ENCODE measurements at regions not wholly inside any gene's neighbourhood (a gene's known extent, or its start where the extent isn't known, plus 50 kb on each side); places are given as distances from the start of the nearest gene placed in this dataset.
A peak's percentile ranks its signal among the peaks of the same experiment; 100 is the strongest.

DNA sequence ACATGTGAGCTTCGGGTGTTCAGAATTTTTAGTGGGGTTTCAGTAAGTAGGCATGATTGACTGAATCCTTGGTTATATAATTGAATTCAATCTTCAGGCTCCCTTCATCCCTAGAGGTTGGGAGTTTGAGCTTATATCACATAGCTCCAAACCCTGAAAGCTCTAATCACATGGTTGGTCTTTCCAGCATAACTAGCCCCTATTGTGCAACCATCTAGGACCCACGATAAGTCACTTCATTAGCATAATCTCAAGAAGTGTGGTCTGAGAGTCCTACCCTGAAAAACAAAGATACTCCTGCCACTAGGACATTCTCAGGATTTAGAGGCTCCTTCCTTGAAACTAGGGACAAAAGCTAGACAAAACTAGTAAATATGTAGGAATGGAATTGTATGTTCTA is 348.9 kb upstream of the CBLB start:
- no peak for ATAC-seq

DNA sequence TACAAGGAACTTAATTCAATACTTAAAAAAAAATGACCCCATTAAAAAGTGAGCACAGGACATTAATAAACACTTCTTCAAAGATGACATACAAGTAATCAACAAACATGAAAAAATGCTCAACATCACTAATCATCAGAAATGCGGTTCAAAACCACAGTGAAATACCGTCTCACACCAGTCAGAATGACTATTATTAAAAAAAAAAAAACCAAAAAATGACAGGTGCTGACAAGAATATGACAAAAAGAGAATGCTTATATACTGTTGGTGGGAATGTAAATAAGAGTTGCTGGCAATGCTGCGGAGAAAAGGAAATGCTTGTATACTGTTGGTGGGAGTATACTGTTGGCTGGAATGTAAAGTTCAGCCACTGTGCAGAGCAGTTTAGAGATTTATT is 358.3 kb upstream of the CBLB start:
- ATAC-seq, result no peak

DNA sequence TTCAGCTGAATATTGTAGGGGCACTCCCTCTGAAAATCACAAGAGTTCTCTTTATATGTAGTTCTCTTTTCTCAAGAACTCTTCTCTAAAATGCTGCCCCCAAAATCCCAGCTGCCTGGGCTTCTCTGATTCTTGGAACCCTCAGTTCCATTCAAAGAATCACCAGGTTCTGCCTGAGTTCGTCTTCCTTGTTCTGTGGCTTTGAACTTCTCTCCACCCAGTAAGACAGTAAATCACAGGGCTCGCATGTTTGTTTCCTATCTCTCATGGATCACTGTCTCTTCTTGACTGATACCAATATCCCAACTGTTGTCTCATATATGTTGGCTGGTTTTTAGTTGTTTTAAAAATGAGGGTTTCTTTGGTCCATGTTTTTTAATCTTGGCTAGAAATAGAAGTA is 359.5 kb upstream of the CBLB start:
- ATAC-seq, result no peak

DNA sequence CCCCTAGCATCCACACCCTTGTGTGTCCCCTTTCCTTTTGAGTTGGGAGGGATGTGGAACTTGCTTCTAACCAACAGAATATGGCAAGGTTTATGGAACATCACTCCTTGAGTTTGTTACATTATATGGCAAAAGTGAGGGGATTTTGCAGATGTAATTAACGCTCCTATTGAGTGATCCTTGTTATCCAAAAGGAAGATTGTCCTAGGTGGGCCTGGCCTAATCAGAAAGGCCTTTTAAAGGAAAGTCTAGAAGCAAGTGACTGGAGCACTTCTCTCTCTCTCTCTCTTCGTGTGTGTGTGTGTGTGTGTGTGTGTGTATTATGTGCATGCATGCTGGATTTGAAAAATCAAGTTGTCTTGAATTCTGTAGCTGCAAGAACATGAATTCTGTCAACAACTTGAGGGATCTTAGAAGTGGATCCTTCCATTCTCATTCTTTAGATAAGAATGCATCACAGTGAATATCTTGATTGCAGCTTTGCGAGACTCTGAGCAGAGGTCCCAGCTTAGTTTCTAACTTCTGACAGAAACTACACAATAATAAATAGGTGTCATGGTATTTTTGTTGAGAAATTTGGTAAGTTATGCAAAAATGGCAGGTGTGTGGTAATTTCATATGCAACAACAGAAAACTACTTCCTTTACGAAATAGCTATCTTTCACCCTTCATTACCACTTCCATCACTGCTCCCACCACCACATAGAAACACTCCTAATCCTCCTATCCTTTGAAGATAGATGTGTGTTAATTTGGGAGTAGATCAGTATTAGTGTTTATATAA is 360.9 kb upstream of the CBLB start:
- ATAC-seq, result no peak

DNA sequence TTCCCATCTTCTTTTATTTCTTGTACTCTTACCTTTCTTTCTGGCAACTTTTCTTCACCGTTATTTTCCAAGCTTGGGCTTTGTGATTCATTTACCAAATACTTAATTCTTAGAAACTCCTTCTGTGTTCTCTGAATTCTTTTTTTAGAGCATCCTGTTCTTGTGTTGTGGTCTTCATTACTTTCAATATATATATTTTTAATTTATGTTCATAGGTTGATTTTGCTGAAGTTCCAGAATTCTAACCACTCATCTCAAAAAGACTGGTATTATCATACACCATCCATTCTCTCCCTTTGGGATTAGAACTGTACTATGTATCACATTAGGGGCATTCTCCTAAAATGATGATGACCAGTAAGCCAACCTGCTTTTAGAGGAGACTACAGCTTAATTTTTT is 362.3 kb upstream of the CBLB start:
- peak; percentile 73 to 74 for ATAC-seq

DNA sequence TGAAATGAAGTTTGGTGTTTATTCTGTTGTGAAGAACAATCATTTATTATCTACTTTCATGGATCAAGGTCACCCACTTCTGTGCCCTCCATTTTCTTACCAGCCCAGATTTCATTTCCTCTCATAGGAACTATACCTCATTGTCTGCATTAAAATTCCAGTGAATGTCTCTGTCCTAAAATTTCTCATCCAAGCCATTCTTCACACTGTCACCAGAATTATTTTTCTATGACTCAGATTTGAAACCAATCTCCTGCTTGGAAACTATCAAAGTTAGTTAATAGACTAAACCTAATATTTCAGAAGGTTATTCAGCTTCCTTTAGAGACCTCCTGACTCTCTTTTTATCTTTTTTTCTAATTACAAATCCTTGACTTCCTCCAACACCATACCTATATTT is 364.1 kb upstream of the CBLB start:
- ATAC-seq, result no peak

DNA sequence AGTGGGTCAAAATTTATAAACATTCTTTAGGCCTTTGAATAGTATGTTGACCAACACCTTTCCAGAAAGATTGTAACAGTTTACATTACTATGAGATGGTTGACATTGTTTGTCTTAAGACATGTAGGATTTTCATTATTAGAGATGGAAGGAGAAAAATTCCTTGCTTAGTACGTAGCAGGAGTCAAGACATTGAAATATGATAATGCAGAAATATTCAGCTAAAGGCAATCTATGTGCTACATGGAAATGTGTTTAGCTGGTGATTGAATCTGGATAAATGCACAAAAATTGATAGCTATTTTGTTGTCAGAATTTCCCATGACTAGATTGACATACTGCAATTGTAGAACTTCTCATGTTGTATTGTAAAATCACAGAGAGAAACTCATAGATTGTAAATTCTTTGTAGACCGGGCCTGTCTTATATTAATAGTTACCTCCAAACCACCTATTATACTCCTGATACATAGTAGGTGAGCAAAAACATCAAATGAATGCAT is 370.4 kb upstream of the CBLB start:
- ATAC-seq, result no peak

DNA sequence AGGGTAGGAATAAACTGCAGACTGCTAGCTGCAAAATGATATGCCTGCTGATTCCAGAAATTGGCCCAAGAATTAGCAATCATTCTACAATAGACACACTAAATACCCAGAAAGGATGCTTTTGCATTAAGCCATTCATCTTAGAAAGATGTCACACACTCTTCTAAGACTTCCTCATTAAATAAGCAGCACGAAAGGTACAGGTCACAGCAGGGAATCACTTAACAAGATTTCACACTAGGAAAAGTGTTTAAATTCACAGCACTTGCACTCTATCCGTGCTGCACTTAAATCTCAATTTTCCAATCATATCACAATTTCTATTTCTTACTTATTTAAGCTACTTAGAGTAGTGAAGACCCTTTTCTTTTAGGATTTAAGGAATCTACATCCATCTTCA is 372.8 kb upstream of the CBLB start:
- ATAC-seq, result no peak

DNA sequence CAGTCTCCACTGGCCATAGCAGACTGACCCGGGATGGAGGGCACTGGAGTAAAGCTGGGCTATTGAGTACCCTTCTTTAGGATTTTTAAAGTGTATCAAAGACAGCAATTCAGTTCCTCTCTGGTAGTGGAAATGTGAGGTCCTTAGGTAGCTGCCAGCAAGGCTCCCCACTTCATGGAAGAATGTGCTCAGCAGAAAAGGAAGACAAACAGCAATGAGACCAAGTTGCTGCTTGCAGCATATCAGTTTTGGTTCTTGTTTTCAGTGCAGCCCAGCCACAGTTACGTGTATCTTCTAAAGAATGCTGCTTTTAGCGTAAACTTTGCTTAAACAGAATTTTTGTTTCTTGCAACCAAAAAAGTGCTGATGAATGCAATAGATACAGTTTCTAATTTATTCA is 374.0 kb upstream of the CBLB start:
- ATAC-seq, result no peak

DNA sequence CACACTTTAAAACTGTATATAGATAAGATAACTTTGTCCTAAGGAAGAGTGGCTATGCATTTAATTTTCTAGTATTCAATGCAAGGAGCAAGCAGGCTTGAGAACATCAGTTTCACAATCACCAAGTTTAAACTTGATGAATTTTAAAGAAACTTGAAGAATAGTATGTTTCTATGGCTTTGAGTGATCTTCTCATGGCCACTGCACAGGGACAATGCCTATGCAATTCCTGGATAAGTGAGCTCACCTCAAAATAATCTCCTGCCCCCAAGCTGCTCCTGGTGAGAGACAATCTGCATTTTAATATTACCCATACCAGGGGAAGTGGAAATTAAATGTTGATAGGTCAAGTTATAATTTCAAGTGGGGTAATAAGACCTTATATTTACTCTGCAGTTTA is 376.6 kb upstream of the CBLB start:
- no peak for ATAC-seq

DNA sequence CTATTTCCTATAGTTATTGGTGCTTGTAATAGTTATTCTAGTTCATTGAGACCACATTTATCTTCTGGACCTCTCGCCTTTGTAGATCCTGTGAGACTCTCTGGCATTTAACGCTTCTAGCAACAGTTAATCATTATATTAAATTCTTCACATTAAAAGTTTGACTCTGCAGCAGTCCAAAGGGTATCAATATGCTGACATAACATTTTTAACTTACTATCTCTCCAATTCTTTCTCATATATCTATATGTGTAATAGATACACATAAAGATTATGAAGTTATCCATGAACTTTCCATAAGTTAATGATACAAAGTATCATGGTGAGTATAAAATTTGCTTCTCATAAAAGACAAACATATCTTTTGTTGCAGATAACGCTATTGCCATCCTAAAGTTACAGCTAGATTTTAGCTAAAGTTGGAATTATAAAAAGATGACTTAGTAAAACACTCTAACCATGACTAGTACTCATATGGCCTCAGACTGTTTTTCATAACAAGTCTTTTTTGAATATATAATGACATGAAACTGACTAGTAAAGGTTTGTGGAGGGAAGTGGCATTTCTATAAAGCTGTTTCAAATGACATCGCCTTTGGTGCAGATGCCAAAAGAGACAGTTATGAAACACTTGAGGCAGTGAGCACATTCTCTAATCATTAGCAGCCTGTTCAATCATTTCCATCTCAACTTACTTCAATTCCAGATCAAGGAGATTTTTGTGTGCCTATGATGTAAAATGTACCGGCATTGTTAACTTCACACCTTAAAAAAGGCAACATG is 379.3 kb upstream of the CBLB start:
- peak; percentile 79 to 85 for ATAC-seq

DNA sequence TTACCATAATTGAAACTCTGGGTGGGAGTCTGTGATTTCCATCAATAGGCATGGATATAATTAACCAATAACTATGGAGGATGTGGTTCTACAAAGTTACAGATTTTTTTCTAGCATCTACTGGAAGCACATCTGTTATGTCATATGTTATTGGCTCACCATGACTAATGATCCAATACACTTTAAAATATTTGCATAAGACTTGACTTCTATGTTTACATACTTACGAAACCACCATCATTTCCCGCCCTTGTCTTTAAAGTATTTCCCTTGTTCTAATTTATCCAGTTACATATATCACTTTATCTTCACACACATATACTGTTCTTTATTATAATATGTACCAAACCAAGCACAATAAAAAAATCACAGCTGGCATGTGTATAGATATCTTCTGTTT is 380.3 kb upstream of the CBLB start:
- no peak for ATAC-seq

DNA sequence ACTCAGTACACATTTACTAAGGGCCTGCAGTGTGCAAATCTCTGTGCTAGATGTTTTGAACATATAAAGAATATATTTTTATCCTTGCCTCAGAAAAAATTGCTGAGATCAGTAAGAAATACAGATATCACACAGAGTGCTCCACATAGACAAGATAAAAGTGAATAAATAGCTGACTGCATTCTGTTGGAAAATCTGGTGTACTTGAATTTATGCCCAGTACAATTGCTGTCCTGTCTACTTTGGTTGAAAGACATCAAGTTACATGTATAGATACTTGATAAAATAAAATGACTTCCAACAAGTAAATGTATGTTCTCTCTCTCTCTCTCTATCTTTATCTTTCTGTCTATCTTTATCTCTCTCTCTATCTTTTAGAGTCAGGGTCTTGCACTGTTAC is 381.2 kb upstream of the CBLB start:
- ATAC-seq, result no peak

DNA sequence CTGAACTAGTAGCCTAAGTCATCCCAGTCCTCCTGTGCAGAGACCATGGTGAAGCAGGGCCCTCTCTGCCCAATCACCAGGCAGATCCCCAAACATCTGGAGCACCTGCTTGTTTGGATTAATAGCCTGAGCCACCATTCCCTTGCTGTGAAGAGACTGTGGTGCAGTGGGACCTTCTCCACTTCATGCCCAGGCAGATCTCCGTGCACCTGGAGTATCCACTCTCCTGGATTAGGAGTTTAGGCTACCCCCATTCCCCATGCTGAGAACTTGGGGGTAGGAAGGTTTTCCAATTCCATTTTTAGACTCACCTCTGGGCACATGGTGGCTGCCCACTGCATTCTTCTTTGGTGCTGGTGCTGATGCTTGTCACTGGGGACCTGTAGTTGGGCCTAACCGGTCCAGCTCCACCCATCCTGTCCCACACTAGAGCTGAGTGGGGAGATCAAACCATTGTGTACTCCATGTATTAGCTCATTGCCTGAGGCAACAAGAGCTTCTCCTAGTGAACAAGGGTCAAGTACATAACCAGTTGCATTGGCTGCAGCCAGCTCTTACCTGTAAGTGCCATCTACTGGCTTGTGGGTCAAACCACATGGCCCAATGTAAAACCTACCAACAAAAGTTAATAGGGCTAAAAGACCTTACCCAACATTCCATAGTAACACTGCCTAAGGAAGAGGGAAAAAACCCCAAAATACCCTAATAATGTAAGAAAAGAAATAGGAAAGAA is 382.5 kb upstream of the CBLB start:
- no peak for ATAC-seq

DNA sequence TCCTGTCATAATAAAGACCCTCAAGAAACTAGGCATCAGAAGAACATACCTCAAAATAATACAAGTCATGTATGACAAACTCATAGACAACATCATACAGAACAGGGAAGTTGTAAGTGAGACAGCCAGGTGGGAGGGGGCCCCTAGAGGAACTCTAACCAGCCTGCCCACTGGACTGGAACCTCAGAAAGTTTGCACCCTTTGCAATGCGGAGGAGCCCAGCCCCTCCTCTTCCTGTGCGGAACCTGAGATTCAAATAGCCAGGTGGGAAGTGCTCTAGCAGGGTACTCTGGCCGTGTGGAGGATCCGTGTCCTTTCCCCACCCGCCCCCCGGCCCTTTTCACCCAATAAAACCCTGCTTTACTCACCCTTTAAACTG is 387.0 kb upstream of the CBLB start:
- ATAC-seq, result no peak

DNA sequence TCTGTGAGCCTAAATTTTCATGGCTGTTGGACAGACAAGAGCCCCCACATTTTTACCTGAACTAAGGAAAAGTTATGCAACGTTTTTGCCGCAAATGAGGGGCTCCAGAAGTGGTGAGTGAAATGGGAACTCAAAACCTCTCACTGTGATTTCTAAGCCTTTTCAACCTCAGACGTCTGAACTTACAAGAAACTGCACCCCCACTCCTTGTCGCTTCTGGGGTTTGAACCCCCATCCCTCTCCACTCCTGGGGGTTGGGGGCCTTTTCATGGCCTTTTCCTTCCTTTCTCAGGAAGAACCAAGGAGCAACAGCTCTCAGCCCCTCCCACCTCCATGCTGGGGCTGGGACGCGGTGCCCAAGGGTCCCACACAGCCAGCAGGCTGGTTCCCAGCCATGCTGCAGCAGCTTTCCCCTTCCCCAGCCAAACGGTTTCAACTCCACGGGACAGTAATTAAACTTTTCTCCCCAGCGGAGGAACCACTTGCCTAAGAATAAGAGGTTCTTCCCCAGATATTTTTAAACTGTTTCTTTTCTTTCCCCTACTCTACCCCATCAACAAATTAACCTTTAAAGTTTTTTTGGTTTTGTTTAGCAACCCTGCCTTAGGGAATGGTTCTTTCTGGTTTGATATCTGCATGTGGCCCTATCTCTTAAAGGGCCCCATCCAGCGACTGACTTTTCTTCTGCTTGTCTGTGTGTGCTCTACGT is 387.6 kb upstream of the CBLB start:
- no peak for ATAC-seq

DNA sequence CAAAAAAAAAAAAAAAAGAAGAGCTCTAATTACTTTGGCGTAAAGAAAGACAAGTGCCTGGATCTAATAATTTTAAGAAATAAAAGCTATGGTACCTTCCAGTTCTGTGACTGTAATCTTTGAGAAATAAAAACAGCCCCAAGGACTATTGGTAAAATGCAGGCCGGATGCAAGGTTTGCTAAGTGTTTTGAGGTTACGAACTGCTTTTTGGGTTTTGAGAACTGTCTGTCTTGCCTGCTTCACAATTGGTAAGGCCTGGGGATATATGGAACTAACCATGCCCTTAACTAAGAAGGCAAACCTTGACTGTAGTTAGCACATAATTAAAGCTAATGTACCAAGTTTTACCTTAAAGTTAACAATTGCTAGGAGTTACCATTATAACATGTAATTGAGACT is 388.4 kb upstream of the CBLB start:
- no peak for ATAC-seq

DNA sequence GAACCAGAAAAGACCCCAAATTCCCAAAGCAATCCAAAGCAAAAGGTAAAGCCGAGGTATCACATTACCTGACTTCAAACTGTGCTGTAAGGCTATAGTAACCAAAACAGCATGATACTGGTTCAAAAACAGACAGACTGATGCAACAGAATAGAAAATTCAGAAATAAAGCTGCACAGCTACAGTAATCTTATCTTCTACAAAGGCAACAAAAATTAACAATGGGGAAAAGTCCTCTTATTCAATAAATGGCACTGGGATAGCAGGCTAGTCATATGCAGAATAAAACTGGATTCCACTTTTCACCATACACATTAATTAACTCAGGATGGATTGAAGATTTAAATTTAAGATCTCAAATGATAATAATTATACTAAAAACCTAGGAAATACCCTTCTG is 392.6 kb upstream of the CBLB start:
- no peak for ATAC-seq

DNA sequence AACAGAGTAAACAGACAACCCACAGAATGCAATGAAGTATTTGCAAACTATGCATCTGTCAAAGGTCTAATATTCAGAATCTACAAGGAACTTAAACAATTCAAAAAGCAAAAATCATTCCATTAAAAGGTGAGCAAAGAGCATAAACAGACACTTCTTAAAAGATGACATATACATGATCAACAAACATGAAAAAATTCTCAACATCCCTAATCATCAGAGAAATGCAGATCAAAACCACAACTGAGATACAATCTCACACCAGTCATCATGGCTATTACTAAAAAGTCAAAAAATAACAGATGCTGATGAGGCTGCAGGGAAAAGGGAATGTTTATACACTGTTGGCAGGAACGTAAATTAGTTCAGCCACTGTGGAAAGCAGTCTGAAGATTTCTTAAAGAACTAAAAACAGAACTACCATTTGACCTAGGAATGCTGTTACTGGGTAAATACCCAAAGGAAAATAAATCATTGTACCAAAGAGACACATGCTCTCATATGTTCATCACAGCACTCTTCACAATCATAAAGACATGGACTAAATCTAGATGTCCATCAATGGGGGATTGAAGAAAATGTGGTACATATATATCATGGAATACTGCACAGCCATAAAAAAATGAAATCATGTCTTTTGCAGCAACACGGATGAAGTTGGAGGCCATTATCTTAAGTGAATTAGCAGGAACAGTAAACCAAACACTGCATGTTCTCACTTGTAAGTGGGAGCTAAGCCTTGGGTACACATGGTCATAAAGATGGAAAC is 393.3 kb upstream of the CBLB start:
- no peak for ATAC-seq

DNA sequence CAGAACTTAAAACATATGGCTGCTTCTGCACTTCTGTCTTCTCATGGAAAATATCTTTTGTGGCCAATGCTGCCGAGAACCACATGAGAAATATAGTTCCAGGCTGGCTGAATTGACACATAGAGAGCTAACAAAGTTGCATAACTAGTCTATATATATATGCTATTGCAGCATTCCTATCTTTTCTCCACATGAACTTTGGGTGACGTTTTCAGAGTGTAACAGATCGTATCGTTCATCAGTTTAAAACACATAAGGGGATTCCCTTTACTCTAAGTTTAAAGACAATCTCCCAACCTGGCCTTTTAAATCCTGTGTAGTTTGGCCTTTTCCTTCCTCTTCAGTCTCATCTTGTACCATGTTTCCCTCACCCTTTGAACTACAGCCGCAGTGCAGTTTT is 394.2 kb upstream of the CBLB start:
- no peak for ATAC-seq

DNA sequence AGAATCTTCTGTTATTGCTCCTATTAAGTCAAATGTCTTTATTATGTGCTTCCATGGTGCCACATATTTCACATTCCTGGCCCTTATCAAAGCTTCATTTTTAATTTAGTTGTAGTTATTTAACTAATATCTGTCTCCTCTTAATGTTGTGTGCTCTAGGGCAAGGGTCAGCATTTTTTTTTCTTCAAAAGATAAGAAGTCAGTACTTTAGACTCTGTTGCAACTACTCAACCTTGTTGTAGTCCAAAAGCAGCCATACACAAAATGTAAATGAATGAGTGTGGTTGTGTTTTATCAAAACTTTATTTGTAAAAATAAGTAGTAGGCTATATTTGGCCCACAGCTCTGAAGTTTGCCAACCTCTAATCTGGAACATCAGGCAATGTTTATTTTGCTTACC is 394.7 kb upstream of the CBLB start:
- no peak for ATAC-seq

DNA sequence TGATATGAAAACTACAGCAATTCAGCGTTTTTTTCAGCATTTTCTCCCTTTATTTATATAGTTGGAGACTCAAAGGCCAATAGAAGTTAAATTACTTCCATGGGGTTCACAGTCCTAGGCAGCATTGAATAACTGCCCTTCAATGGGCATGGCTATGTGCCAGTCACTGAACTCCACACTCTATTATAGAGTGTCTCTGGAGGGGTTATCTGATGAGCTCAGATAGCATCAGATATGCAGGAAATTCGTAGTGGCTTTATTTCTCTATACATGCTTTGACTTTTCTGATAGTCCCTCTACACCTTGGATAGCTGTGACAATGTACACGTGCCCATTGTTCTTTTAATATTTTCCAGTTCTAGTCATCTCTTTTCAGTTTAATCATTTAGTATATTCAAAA is 396.9 kb upstream of the CBLB start:
- ATAC-seq, result no peak

All from activated CD4-positive, CD25-positive, alpha-beta regulatory T cell treated with anti-CD3 and anti-CD28 coated beads, Interleukin-2, amount 50 U/mL, for 24 hours (primary cell).